ENCODE measurements at regions not wholly inside any gene's neighbourhood (a gene's known extent, or its start where the extent isn't known, plus 50 kb on each side); places are given as distances from the start of the nearest gene placed in this dataset.
"Not testable (repeated sequence)": the region's sequence is repeated elsewhere in the genome, so short reads cannot be mapped to it uniquely, and the experiment has no call there.

GRCh38 chr4:141347684-141348083 lies 127.0 kb downstream of the ZNF330 start:
- no peaks in the 10 kb centered on the region for H3K36me3 ChIP-seq (ENCODE audit: control insufficient read depth in 1 of 2, insufficient read depth in 2 of 2, low read length in 2 of 2)

GRCh38 chr4:141348125-141348524 lies 127.4 kb downstream of the ZNF330 start:
- H3K27me3 ChIP-seq (ENCODE audit: low read depth, low read length) = no peaks in the 10 kb centered on the region
- peak overlapping the region; percentile 11 for H3K27ac ChIP-seq (ENCODE audit: low read length)
- no peaks in the 10 kb centered on the region for H3K9me3 ChIP-seq (ENCODE audit: control insufficient read depth in 1 of 2, low read length in 2 of 2)

More at GRCh38 chr4:141347684-141348083, 127.0 kb downstream of the ZNF330 start:
- Histone ChIP-seq H3K27ac (ENCODE audit: low read length) (peak overlapping the region; percentile 11), H3K27me3 (ENCODE audit: low read depth, low read length) (no peaks in the 10 kb centered on the region), H3K9me3 (ENCODE audit: control insufficient read depth in 1 of 2, low read length in 2 of 2) (no peaks in the 10 kb centered on the region), H3K4me1 (ENCODE audit: control insufficient read depth in 1 of 2, insufficient read depth in 2 of 2, low read length in 2 of 2) (peaks cover 0 to 14% of the 10 kb centered on the region in 2 donors), H3K4me3 (ENCODE audit: low read depth in 1 of 2, low read length in 2 of 2) (no peak overlapping the region)

DNA sequence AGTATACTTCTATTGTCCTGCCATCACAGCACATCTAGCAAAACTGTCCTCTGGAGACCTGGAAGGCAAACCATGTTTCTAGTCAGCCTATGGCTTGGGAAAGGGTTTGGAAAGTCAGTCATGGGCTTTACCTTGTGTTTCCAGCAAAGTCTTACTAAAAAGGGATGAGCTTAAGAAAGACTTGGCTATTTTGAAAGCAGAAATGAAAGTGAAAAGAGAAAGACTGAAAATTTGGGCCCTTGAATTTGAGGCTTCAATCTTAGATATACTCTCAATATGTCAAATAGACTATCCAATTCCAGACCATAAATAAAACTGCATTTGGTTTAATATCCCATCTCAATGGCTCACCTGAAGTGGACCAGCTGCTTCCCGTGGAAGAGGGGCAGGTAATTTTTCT lies 127.9 kb downstream of the ZNF330 start:
- Histone ChIP-seq H3K27ac (ENCODE audit: low read length) (no peak overlapping the region), H3K9me3 (ENCODE audit: control insufficient read depth in 1 of 2, low read length in 2 of 2) (no peaks in the 10 kb centered on the region), H3K36me3 (ENCODE audit: control insufficient read depth in 1 of 2, insufficient read depth in 2 of 2, low read length in 2 of 2) (no peaks in the 10 kb centered on the region), H3K4me3 (ENCODE audit: low read depth in 1 of 2, low read length in 2 of 2) (no peak overlapping the region), H3K27me3 (ENCODE audit: low read depth, low read length) (no peaks in the 10 kb centered on the region), H3K4me1 (ENCODE audit: control insufficient read depth in 1 of 2, insufficient read depth in 2 of 2, low read length in 2 of 2) (peaks cover 0 to 14% of the 10 kb centered on the region in 2 donors)

More at GRCh38 chr4:141348125-141348524, 127.4 kb downstream of the ZNF330 start:
- H3K36me3 ChIP-seq (ENCODE audit: control insufficient read depth in 1 of 2, insufficient read depth in 2 of 2, low read length in 2 of 2) = no peaks in the 10 kb centered on the region
- H3K4me1 ChIP-seq (ENCODE audit: control insufficient read depth in 1 of 2, insufficient read depth in 2 of 2, low read length in 2 of 2) = peaks cover 0 to 14% of the 10 kb centered on the region in 2 donors
- H3K4me3 ChIP-seq (ENCODE audit: low read depth in 1 of 2, low read length in 2 of 2) = no peak overlapping the region

- no peak overlapping the region for H3K27ac ChIP-seq (ENCODE audit: low read length)
These were observed 128.5 kb downstream of the ZNF330 start for GRCh38 chr4:141349236-141349635.

GRCh38 chr4:141350122-141350905 lies 129.6 kb downstream of the ZNF330 start:
- H3K4me1 ChIP-seq (ENCODE audit: control insufficient read depth in 1 of 2, insufficient read depth in 2 of 2, low read length in 2 of 2) = peaks cover 0 to 14% of the 10 kb centered on the region in 2 donors
- no peaks in the 10 kb centered on the region for H3K36me3 ChIP-seq (ENCODE audit: control insufficient read depth in 1 of 2, insufficient read depth in 2 of 2, low read length in 2 of 2)
- H3K4me3 ChIP-seq (ENCODE audit: low read depth in 1 of 2, low read length in 2 of 2) = no peak overlapping the region
- H3K27me3 ChIP-seq (ENCODE audit: low read depth, low read length) = no peaks in the 10 kb centered on the region
- no peak overlapping the region for H3K27ac ChIP-seq (ENCODE audit: low read length)
- no peaks in the 10 kb centered on the region for H3K9me3 ChIP-seq (ENCODE audit: control insufficient read depth in 1 of 2, low read length in 2 of 2)

More at GRCh38 chr4:141349236-141349635, 128.5 kb downstream of the ZNF330 start:
- Histone ChIP-seq H3K27me3 (ENCODE audit: low read depth, low read length) (no peaks in the 10 kb centered on the region), H3K4me3 (ENCODE audit: low read depth in 1 of 2, low read length in 2 of 2) (no peak overlapping the region), H3K4me1 (ENCODE audit: control insufficient read depth in 1 of 2, insufficient read depth in 2 of 2, low read length in 2 of 2) (peaks cover 0 to 14% of the 10 kb centered on the region in 2 donors), H3K9me3 (ENCODE audit: control insufficient read depth in 1 of 2, low read length in 2 of 2) (no peaks in the 10 kb centered on the region), H3K36me3 (ENCODE audit: control insufficient read depth in 1 of 2, insufficient read depth in 2 of 2, low read length in 2 of 2) (no peaks in the 10 kb centered on the region)

- Histone ChIP-seq H3K27me3 (ENCODE audit: low read depth, low read length) (no peaks in the 10 kb centered on the region), H3K9me3 (ENCODE audit: control insufficient read depth in 1 of 2, low read length in 2 of 2) (no peaks in the 10 kb centered on the region), H3K36me3 (ENCODE audit: control insufficient read depth in 1 of 2, insufficient read depth in 2 of 2, low read length in 2 of 2) (no peaks in the 10 kb centered on the region), H3K4me1 (ENCODE audit: control insufficient read depth in 1 of 2, insufficient read depth in 2 of 2, low read length in 2 of 2) (peaks cover 0 to 7% of the 10 kb centered on the region in 2 donors), H3K4me3 (ENCODE audit: low read depth in 1 of 2, low read length in 2 of 2) (no peak overlapping the region), H3K27ac (ENCODE audit: low read length) (no peak overlapping the region)
These were observed 131.6 kb downstream of the ZNF330 start for GRCh38 chr4:141352331-141352730.

- no peaks in the 10 kb centered on the region for H3K27me3 ChIP-seq (ENCODE audit: low read depth, low read length)
- no peaks in the 10 kb centered on the region for H3K9me3 ChIP-seq (ENCODE audit: control insufficient read depth in 1 of 2, low read length in 2 of 2)
- H3K4me3 ChIP-seq (ENCODE audit: low read depth in 1 of 2, low read length in 2 of 2) = no peak overlapping the region
- no peak overlapping the region for H3K27ac ChIP-seq (ENCODE audit: low read length)
- peaks cover 0 to 6% of the 10 kb centered on the region in 2 donors for H3K4me1 ChIP-seq (ENCODE audit: control insufficient read depth in 1 of 2, insufficient read depth in 2 of 2, low read length in 2 of 2)
- no peaks in the 10 kb centered on the region for H3K36me3 ChIP-seq (ENCODE audit: control insufficient read depth in 1 of 2, insufficient read depth in 2 of 2, low read length in 2 of 2)
These were observed 132.3 kb downstream of the ZNF330 start for GRCh38 chr4:141352909-141353525.

- Histone ChIP-seq H3K9me3 (ENCODE audit: control insufficient read depth in 1 of 2, low read length in 2 of 2) (no peaks in the 10 kb centered on the region), H3K4me1 (ENCODE audit: control insufficient read depth in 1 of 2, insufficient read depth in 2 of 2, low read length in 2 of 2) (no peaks in the 10 kb centered on the region), H3K36me3 (ENCODE audit: control insufficient read depth in 1 of 2, insufficient read depth in 2 of 2, low read length in 2 of 2) (no peaks in the 10 kb centered on the region), H3K4me3 (ENCODE audit: low read depth in 1 of 2, low read length in 2 of 2) (no peak overlapping the region), H3K27me3 (ENCODE audit: low read depth, low read length) (no peaks in the 10 kb centered on the region), H3K27ac (ENCODE audit: low read length) (no peak overlapping the region)
These were observed 135.7 kb downstream of the ZNF330 start for GRCh38 chr4:141356321-141356962.

- Histone ChIP-seq H3K4me3 (ENCODE audit: low read depth in 1 of 2, low read length in 2 of 2) (no peak overlapping the region), H3K27ac (ENCODE audit: low read length) (no peak overlapping the region), H3K4me1 (ENCODE audit: control insufficient read depth in 1 of 2, insufficient read depth in 2 of 2, low read length in 2 of 2) (no peaks in the 10 kb centered on the region), H3K27me3 (ENCODE audit: low read depth, low read length) (no peaks in the 10 kb centered on the region), H3K36me3 (ENCODE audit: control insufficient read depth in 1 of 2, insufficient read depth in 2 of 2, low read length in 2 of 2) (no peaks in the 10 kb centered on the region), H3K9me3 (ENCODE audit: control insufficient read depth in 1 of 2, low read length in 2 of 2) (no peaks in the 10 kb centered on the region)
These were observed 136.3 kb downstream of the ZNF330 start for GRCh38 chr4:141356963-141357335.

GRCh38 chr4:141368241-141368640 lies 147.5 kb downstream of the ZNF330 start:
- H3K4me3 ChIP-seq (ENCODE audit: low read depth in 1 of 2, low read length in 2 of 2); H3K27me3 ChIP-seq (ENCODE audit: low read depth, low read length); H3K4me1 ChIP-seq (ENCODE audit: control insufficient read depth in 1 of 2, insufficient read depth in 2 of 2, low read length in 2 of 2); H3K36me3 ChIP-seq (ENCODE audit: control insufficient read depth in 1 of 2, insufficient read depth in 2 of 2, low read length in 2 of 2); H3K27ac ChIP-seq (ENCODE audit: low read length); H3K9me3 ChIP-seq (ENCODE audit: control insufficient read depth in 1 of 2, low read length in 2 of 2): not testable (repeated sequence)

DNA sequence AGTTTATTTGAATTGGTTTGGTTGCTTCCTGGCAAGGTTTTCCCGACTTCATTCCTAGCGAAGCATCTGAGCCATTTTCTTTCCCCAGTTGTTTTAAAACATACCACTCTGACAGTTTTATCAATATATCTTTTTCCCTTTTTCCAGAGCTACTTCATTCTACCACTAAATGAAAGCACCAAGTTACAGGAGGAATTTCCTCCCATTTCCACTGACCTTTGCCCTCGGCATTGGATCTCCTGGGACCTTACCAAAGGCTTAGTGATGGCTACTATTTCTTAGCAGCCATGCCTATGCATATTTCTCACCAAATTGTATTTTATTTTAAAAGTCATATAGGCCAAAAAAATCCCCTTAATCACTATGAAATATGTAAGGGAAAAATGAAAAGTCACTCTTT lies 150.5 kb downstream of the ZNF330 start:
- H3K4me1 ChIP-seq (ENCODE audit: control insufficient read depth in 1 of 2, insufficient read depth in 2 of 2, low read length in 2 of 2) = no peaks in the 10 kb centered on the region

More for the DNA sequence above, 150.5 kb downstream of the ZNF330 start:
- Histone ChIP-seq H3K9me3 (ENCODE audit: control insufficient read depth in 1 of 2, low read length in 2 of 2) (peaks cover 0 to 2% of the 10 kb centered on the region in 2 donors), H3K27me3 (ENCODE audit: low read depth, low read length) (no peaks in the 10 kb centered on the region), H3K36me3 (ENCODE audit: control insufficient read depth in 1 of 2, insufficient read depth in 2 of 2, low read length in 2 of 2) (no peaks in the 10 kb centered on the region), H3K4me3 (ENCODE audit: low read depth in 1 of 2, low read length in 2 of 2) (no peak overlapping the region), H3K27ac (ENCODE audit: low read length) (no peak overlapping the region)
